H9 (cell line): ENCODE measurements at regions not wholly inside any gene's neighbourhood (a gene's known extent, or its start where the extent isn't known, plus 50 kb on each side); places are given as distances from the start of the nearest gene placed in this dataset.

Experiments
- DNase-seq: peaks from one replicate; pipeline ENCODE4 v3.0.0-alpha.2; 2017
- H2AFZ ChIP-seq: one replicate; pipeline ENCODE4 v1.6.1; 2013; ENCODE audit warnings: mild to moderate bottlenecking, low read length, control low read depth, moderate library complexity
- H2AK5ac ChIP-seq: 2 replicates; pipeline ENCODE4 v1.6.1; 2013; ENCODE audit warnings: low read length, control low read depth, mixed read lengths; ENCODE audit not compliant: insufficient read length
- H2BK120ac ChIP-seq: one replicate; pipeline ENCODE4 v1.6.1; 2013; ENCODE audit warnings: low read depth, mild to moderate bottlenecking, low read length, control low read depth, inconsistent platforms; ENCODE audit not compliant: poor library complexity, severe bottlenecking
- H2BK12ac ChIP-seq: 2 replicates; pipeline ENCODE4 v1.6.1; 2013; ENCODE audit warnings: low read length, control low read depth, mixed read lengths, low read depth; ENCODE audit not compliant: insufficient read length
- H2BK15ac ChIP-seq: 2 replicates; pipeline ENCODE4 v1.6.1; 2013; ENCODE audit warnings: low read depth, low read length, control low read depth
- H2BK20ac ChIP-seq: one replicate; pipeline ENCODE4 v1.6.1; 2013; ENCODE audit warnings: low read depth, mild to moderate bottlenecking, low read length, control low read depth, inconsistent platforms; ENCODE audit not compliant: poor library complexity, severe bottlenecking
- H2BK5ac ChIP-seq: 2 replicates; pipeline ENCODE4 v1.6.1; 2013; ENCODE audit warnings: low read length, control low read depth, mixed read lengths; ENCODE audit not compliant: insufficient read length
- H3K14ac ChIP-seq: 2 replicates; pipeline ENCODE4 v1.6.1; 2013; ENCODE audit warnings: low read length, control low read depth; ENCODE audit not compliant: insufficient read depth
- H3K18ac ChIP-seq: 2 replicates; pipeline ENCODE4 v1.6.1; 2013; ENCODE audit warnings: low read depth, mild to moderate bottlenecking, mixed read lengths, low read length, control low read depth; ENCODE audit not compliant: insufficient read length
- H3K23ac ChIP-seq: 2 replicates; pipeline ENCODE4 v1.6.1; 2013; ENCODE audit warnings: low read length, control low read depth, mixed read lengths, low read depth; ENCODE audit not compliant: insufficient read length
- H3K23me2 ChIP-seq: 2 replicates; pipeline ENCODE4 v1.6.1; 2013; ENCODE audit warnings: low read depth, mild to moderate bottlenecking, mixed read lengths, low read length, control low read depth; ENCODE audit not compliant: insufficient read length, poor library complexity, severe bottlenecking
- H3K27ac ChIP-seq: 2 replicates; pipeline ENCODE4 v1.5.1; 2013; ENCODE audit warnings: low read length, control low read depth, mixed read lengths, low read depth; ENCODE audit not compliant: insufficient read length
- H3K27me3 ChIP-seq: 2 replicates; pipeline ENCODE4 v1.6.1; 2013; ENCODE audit warnings: low read length, control low read depth, inconsistent platforms; ENCODE audit not compliant: insufficient read depth
- H3K4ac ChIP-seq: 2 replicates; pipeline ENCODE4 v1.6.1; 2013; ENCODE audit warnings: low read depth, mild to moderate bottlenecking, control low read depth, inconsistent platforms, low read length, moderate library complexity
- H3K4me1 ChIP-seq: 2 replicates; pipeline ENCODE4 v1.6.1; 2013; ENCODE audit warnings: low read length, control low read depth, inconsistent platforms; ENCODE audit not compliant: insufficient read depth
- H3K4me2 ChIP-seq: 2 replicates; pipeline ENCODE4 v1.6.1; 2013; ENCODE audit warnings: low read length, control low read depth, mixed read lengths; ENCODE audit not compliant: insufficient read length, insufficient read depth
- H3K56ac ChIP-seq: 2 replicates; pipeline ENCODE4 v1.6.1; 2013; ENCODE audit warnings: low read depth, mild to moderate bottlenecking, mixed read lengths, low read length, control low read depth; ENCODE audit not compliant: insufficient read length
- H3K79me1 ChIP-seq: 2 replicates; pipeline ENCODE4 v1.6.1; 2013; ENCODE audit warnings: low read depth, mild to moderate bottlenecking, moderate library complexity, low read length, control low read depth, inconsistent platforms; ENCODE audit not compliant: insufficient read depth, poor library complexity, severe bottlenecking
- H3K79me2 ChIP-seq: 2 replicates; pipeline ENCODE4 v1.6.1; 2013; ENCODE audit warnings: low read length, control low read depth, inconsistent platforms; ENCODE audit not compliant: insufficient read depth
- H3K9ac ChIP-seq: 2 replicates; pipeline ENCODE4 v1.6.1; 2013; ENCODE audit warnings: low read length, control low read depth, mixed read lengths; ENCODE audit not compliant: insufficient read length; ENCODE audit errors: extremely low read depth
- H3K9me3 ChIP-seq: one replicate; pipeline ENCODE4 v1.6.1; 2013; ENCODE audit warnings: low read depth, low read length, inconsistent platforms; ENCODE audit not compliant: control insufficient read depth
- H3T11ph ChIP-seq: one replicate; pipeline ENCODE4 v1.6.1; 2013; ENCODE audit warnings: mild to moderate bottlenecking, low read length, control low read depth, inconsistent platforms
- H4K20me1 ChIP-seq: one replicate; pipeline ENCODE4 v1.6.1; 2013; ENCODE audit not compliant: control insufficient read depth, insufficient read length, insufficient read depth
- H4K5ac ChIP-seq: 2 replicates; pipeline ENCODE4 v1.6.1; 2013; ENCODE audit warnings: low read depth, mild to moderate bottlenecking, mixed read lengths, low read length, control low read depth; ENCODE audit not compliant: insufficient read length
- H4K8ac ChIP-seq: replicated peaks from 2 replicates; pipeline ENCODE4 v1.6.1; 2013; ENCODE audit warnings: low read length, control low read depth, mixed read lengths, low read depth; ENCODE audit not compliant: insufficient read length
- H4K91ac ChIP-seq: 2 replicates; pipeline ENCODE4 v1.6.1; 2013; ENCODE audit warnings: low read depth, mild to moderate bottlenecking, moderate library complexity, mixed read lengths, low read length, control low read depth; ENCODE audit not compliant: insufficient read length
- H3K27ac Mint-ChIP-seq, 3 experiments: 2 replicates in 2 of 3; 3 replicates in 1 of 3; pipeline ENCODE4 v1.8.0; 2020 to 2021; ENCODE audit warnings: mixed read lengths in 3 of 3, mild to moderate bottlenecking in 1 of 3, moderate library complexity in 1 of 3
- H3K27me3 Mint-ChIP-seq: 2 replicates; pipeline ENCODE4 v1.8.0; 2021; ENCODE audit warnings: low read depth, mild to moderate bottlenecking, moderate library complexity, mixed read lengths
- H3K36me3 Mint-ChIP-seq, 3 experiments: 2 replicates in 2 of 3; 3 replicates in 1 of 3; pipeline ENCODE4 v1.8.0; 2020 to 2021; ENCODE audit warnings: low read depth in 3 of 3, mixed read lengths in 3 of 3; ENCODE audit not compliant: insufficient read depth in 1 of 3
- H3K4me1 Mint-ChIP-seq, 2 experiments: 2 replicates each; pipeline ENCODE4 v1.8.0; 2020; ENCODE audit warnings: mixed read lengths in 2 of 2
- H3K4me3 Mint-ChIP-seq, 2 experiments: 2 replicates in 1 of 2; 3 replicates in 1 of 2; pipeline ENCODE4 v1.8.0; 2020 to 2021; ENCODE audit warnings: mild to moderate bottlenecking in 2 of 2, mixed read lengths in 2 of 2, moderate library complexity in 1 of 2
- H3K9me3 Mint-ChIP-seq, 2 experiments: 2 replicates in 1 of 2; 3 replicates in 1 of 2; pipeline ENCODE4 v1.8.0; 2020; ENCODE audit warnings: mild to moderate bottlenecking in 2 of 2, mixed read lengths in 2 of 2, moderate library complexity in 1 of 2
- CTCF ChIP-seq: fragments of 200-600 bp; sonication (generic); conservative IDR thresholded peaks from 3 replicates; pipeline ENCODE4 v1.8.0; 2021; ENCODE audit warnings: antibody characterized with exemption, mild to moderate bottlenecking
- WGBS: extraction: QIAGEN DNeasy Blood & Tissue Kit; methylation state at CpG from one replicate; pipeline ENCODE4 v1.1.7; 2013; ENCODE audit warnings: missing lambda C conversion rate, low lambda C conversion rate, mixed read lengths; ENCODE audit not compliant: insufficient read length; ENCODE audit errors: extremely low coverage; 5-methylcytosine and 5-hydroxymethylcytosine counted together

DNA sequence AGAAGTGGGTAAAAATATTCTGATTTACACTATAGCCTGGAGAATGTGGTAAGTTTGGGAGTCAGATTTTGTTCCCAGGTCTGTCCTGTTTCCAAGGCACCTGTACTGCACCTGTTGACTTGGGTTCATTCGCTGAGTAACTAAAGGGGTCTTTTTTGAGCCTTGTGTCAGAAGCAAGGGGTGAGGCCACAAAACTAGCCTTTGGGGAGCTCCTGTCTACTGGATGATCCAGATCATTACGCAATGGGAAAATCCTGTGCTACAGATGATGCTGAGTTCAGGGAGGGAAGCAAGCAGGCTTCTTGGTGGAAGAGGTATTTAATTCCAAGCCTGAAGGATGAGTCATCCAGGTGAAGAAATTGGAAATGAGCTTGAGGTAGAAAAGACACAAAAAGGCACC is 424.0 kb downstream of the MATN1 start:
- no peak overlapping the region for H2BK20ac ChIP-seq
- Mint-ChIP-seq H3K9me3 (peaks cover 11 to 16% of the 10 kb centered on the region in 2 experiments), H3K4me1 (peaks cover 0 to 4% of the 10 kb centered on the region in 2 experiments; a peak in 1 of 4 replicates), H3K4me3 (no peak overlapping the region), H3K27me3 (peaks cover 11% of the 10 kb centered on the region), H3K27ac (no peak overlapping the region; a peak in 1 of 7 replicates), H3K36me3 (peaks cover 0 to 5% (median 4%) of the 10 kb centered on the region in 3 experiments; a peak in 5 of 7 replicates)
- no peak overlapping the region for H4K91ac ChIP-seq
- H3K4me2 ChIP-seq = no peak overlapping the region
- no CpG with 5 or more reads among the region's 2 CpGs for WGBS
- H2BK15ac ChIP-seq = no peak overlapping the region
- no peak overlapping the region for H3K4ac ChIP-seq
- H3K27me3 ChIP-seq = no peaks in the 10 kb centered on the region
- no peak for DNase-seq
- H3K4me1 ChIP-seq = no peaks in the 10 kb centered on the region
- no peak overlapping the region for H2AFZ ChIP-seq
- no peak overlapping the region for H3K18ac ChIP-seq
- peaks cover 3% of the 10 kb centered on the region for H3K9me3 ChIP-seq
- TF ChIP-seq CTCF = no peak
- no peak overlapping the region for H3K14ac ChIP-seq
- no peak overlapping the region for H2BK12ac ChIP-seq
- H3K9ac ChIP-seq = no peak overlapping the region
- no peaks in the 10 kb centered on the region for H3K79me2 ChIP-seq
- no peaks in the 10 kb centered on the region for H4K20me1 ChIP-seq
- no peak overlapping the region for H3T11ph ChIP-seq
- no peak overlapping the region for H2BK5ac ChIP-seq
- H3K23me2 ChIP-seq = no peaks in the 10 kb centered on the region
- no peak overlapping the region for H2BK120ac ChIP-seq
- H3K27ac ChIP-seq = no peak overlapping the region
- no peak overlapping the region for H4K5ac ChIP-seq
- H2AK5ac ChIP-seq = no peak overlapping the region
- no peaks in the 10 kb centered on the region for H3K79me1 ChIP-seq
- no peak overlapping the region for H3K56ac ChIP-seq
- H4K8ac ChIP-seq = no peak overlapping the region
- no peak overlapping the region for H3K23ac ChIP-seq
